ENCODE measurements at regions not wholly inside any gene's neighbourhood (a gene's known extent, or its start where the extent isn't known, plus 50 kb on each side); places are given as distances from the start of the nearest gene placed in this dataset.

GRCh38 chr18:77573571-77573970 lies 323.9 kb downstream of the GALR1 start:
- TF ChIP-seq EP300 (IDR thresholded peaks at IDR 0.05): no peak
- TF ChIP-seq POLR2AphosphoS5 (IDR thresholded peaks at IDR 0.05): no peak
